PC-9 (cell line): ENCODE measurements at regions not wholly inside any gene's neighbourhood (a gene's known extent, or its start where the extent isn't known, plus 50 kb on each side); places are given as distances from the start of the nearest gene placed in this dataset.
A peak's percentile ranks its signal among the peaks of the same experiment; 100 is the strongest.

Experiments
- BruUV-seq: library from RNA; stranded (reverse); fragments of 400-500 nt; replicated peaks from 2 replicates; lab custom pipeline; 2021; lab: Mats Ljungman, UMichigan
- CTCF ChIA-PET: fragments of 300-600 bp; sonication (Branson Sonifier 250); formaldehyde crosslinking; loops from one replicate; lab custom pipeline; 2022; ENCODE audit warnings: antibody characterized with exemption; lab: Charles Lee
- POLR2A ChIA-PET: fragments of 300-600 bp; sonication (Branson Sonifier 250); formaldehyde crosslinking; loops from one replicate; lab custom pipeline; 2022; ENCODE audit warnings: antibody characterized with exemption; ENCODE audit not compliant: unreplicated experiment; lab: Charles Lee
- DNase-seq, 2 experiments: peaks; one replicate each; pipeline versions ENCODE4 v3.0.0 to v3.0.0-alpha.2; 2015 to 2022; ENCODE audit warnings: mixed read lengths in 1 of 2
- H2AFZ ChIP-seq: fragments of 200-600 bp; sonication (generic); 2 replicates; pipeline ENCODE4 v1.8.1; 2017; ENCODE audit warnings: antibody characterized with exemption
- H3F3A ChIP-seq: fragments of 200-600 bp; sonication (generic); 2 replicates; pipeline ENCODE4 v1.8.1; 2017; ENCODE audit warnings: antibody characterized with exemption, mild to moderate bottlenecking, low read depth; ENCODE audit not compliant: insufficient read depth
- H3K27ac ChIP-seq: fragments of 200-600 bp; sonication (generic); 2 replicates; pipeline ENCODE4 v1.6.1; 2016; ENCODE audit warnings: mixed run types
- H3K27me3 ChIP-seq: fragments of 200-600 bp; sonication (generic); 2 replicates; pipeline ENCODE4 v1.6.1; 2016; ENCODE audit warnings: low read depth, mixed run types; ENCODE audit not compliant: insufficient read depth
- H3K36me3 ChIP-seq: fragments of 200-600 bp; sonication (generic); 2 replicates; pipeline ENCODE4 v1.6.1; 2016; ENCODE audit warnings: low read depth, mixed run types
- H3K4me1 ChIP-seq: fragments of 200-600 bp; sonication (generic); replicated peaks from 2 replicates; pipeline ENCODE4 v1.6.1; 2016; ENCODE audit warnings: mixed run types; ENCODE audit not compliant: insufficient read depth
- H3K4me2 ChIP-seq: fragments of 200-600 bp; sonication (generic); 2 replicates; pipeline ENCODE4 v1.6.1; 2017; ENCODE audit warnings: mixed run types
- H3K4me3 ChIP-seq: fragments of 200-600 bp; sonication (generic); 2 replicates; pipeline ENCODE4 v1.6.1; 2016; ENCODE audit warnings: mixed run types
- H3K79me2 ChIP-seq: fragments of 200-600 bp; sonication (generic); 2 replicates; pipeline ENCODE4 v1.6.1; 2017; ENCODE audit warnings: low read depth, mixed run types
- H3K9me2 ChIP-seq: fragments of 200-600 bp; sonication (generic); 2 replicates; pipeline ENCODE4 v1.8.1; 2017; ENCODE audit warnings: mild to moderate bottlenecking; ENCODE audit not compliant: insufficient read depth
- H3K9me3 ChIP-seq: fragments of 200-600 bp; sonication (generic); 2 replicates; pipeline ENCODE4 v1.8.1; 2016; ENCODE audit warnings: low read depth; ENCODE audit not compliant: insufficient read depth
- H4K20me1 ChIP-seq: fragments of 200-600 bp; sonication (generic); 2 replicates; pipeline ENCODE4 v1.8.1; 2017; ENCODE audit not compliant: insufficient read depth
- CTCF ChIP-seq: fragments of 200-600 bp; sonication (generic); conservative IDR thresholded peaks from 2 replicates; pipeline ENCODE4 v1.6.1; 2017; ENCODE audit warnings: mixed run types, antibody characterized with exemption, mild to moderate bottlenecking, moderate library complexity
- EZH2 ChIP-seq: fragments of 200-600 bp; sonication (generic); IDR thresholded peaks from 2 replicates; pipeline ENCODE4 v1.8.0; 2017; ENCODE audit warnings: antibody characterized with exemption, low read depth
- intact Hi-C: fragments of 100-400 bp; cut with micrococcal nuclease; formaldehyde crosslinking; loops from one replicate; pipeline ENCODE4 v1.10.0; 2022; ENCODE audit not compliant: unreplicated experiment

DNA sequence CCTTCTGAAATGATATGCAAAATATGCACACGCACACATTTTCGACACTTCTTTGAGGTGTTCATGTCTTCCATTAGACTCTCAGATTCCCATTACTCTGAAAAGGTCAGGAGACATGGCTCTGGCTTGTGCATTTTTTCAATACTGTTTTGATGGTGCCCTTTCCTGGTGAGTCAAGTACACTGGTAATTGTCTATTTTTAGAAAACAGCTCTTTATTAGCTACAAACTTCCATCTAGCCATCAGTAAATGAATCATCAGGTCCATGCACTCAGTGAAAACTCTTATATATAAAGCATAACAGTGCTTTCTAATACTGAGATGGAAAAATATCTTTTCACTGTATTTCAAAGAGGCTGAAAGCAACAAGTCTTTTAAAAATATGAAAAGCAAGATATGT lies 194.9 kb downstream of the GALNT1 start:
- Histone ChIP-seq H3K36me3 (no peaks in the 10 kb centered on the region), H3F3A (no peaks in the 10 kb centered on the region), H3K9me2 (no peaks in the 10 kb centered on the region), H3K27ac (no peak overlapping the region), H4K20me1 (no peaks in the 10 kb centered on the region), H3K79me2 (no peaks in the 10 kb centered on the region), H3K4me2 (no peak overlapping the region), H3K4me3 (no peak overlapping the region), H3K27me3 (no peaks in the 10 kb centered on the region), H3K9me3 (no peaks in the 10 kb centered on the region), H3K4me1 (no peaks in the 10 kb centered on the region), H2AFZ (no peak overlapping the region)
- POLR2A ChIA-PET = no interaction called here
- no peak for TF ChIP-seq CTCF
- TF ChIP-seq EZH2 = no peak
- CTCF ChIA-PET = interaction anchor here (0.7 kb wide), 1 partner anchor 40 kb away, joined by 4 read pairs; no protein-coding TSS in a partner anchor
- no TSS peak for BruUV-seq
- no peak for DNase-seq
- intact Hi-C loops = no loop called here

DNA sequence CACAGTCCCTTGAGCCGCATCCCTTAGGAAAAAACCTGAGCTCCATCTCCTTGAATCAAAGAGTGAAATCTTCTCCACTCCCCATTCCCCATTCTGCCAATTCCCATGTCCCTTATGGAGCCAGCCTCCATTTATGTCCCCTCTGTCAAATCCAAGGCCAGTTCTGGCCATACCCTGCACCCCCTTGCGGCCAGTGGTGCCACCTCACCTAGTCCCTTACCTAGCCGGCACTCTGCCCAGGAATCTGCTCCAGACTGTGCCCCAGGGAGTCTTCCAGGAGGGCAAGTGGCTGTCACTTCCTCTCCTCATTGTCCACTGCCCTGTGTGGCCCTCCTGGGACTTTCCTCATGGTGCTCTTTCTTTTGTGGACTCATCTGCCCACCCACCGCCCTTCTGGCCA lies 195.4 kb upstream of the RMP24 start:
- Histone ChIP-seq H3K9me3 (no peaks in the 10 kb centered on the region), H3K9me2 (no peaks in the 10 kb centered on the region), H3F3A (no peaks in the 10 kb centered on the region), H3K4me1 (no peaks in the 10 kb centered on the region), H3K27me3 (no peaks in the 10 kb centered on the region), H3K27ac (no peak overlapping the region), H2AFZ (no peak overlapping the region), H4K20me1 (no peaks in the 10 kb centered on the region), H3K79me2 (no peaks in the 10 kb centered on the region), H3K4me2 (no peak overlapping the region), H3K4me3 (no peak overlapping the region), H3K36me3 (no peaks in the 10 kb centered on the region)
- TF ChIP-seq EZH2 = no peak
- TF ChIP-seq CTCF = peak; percentile 36; the same call in 1 of the 2 replicates
- intact Hi-C loops = no loop called here
- POLR2A ChIA-PET = no interaction called here
- no TSS peak for BruUV-seq
- peak in 1 of 2 experiments; percentile 4 for DNase-seq
- CTCF ChIA-PET = interaction anchor here (0.7 kb wide), 1 partner anchor 39 kb away, joined by 4 read pairs; no protein-coding TSS in a partner anchor

GRCh38 chr18:35778850-35779627 lies 193.4 kb upstream of the RMP24 start:
- ChIA-PET POLR2A (no interaction called here), CTCF (no interaction called here)
- Histone ChIP-seq H3K4me1 (no peaks in the 10 kb centered on the region), H3K4me3 (no peak overlapping the region), H3K9me2 (no peaks in the 10 kb centered on the region), H3K9me3 (no peaks in the 10 kb centered on the region), H3K27ac (no peak overlapping the region), H3F3A (no peaks in the 10 kb centered on the region), H3K36me3 (no peaks in the 10 kb centered on the region), H2AFZ (no peak overlapping the region), H3K4me2 (no peak overlapping the region), H3K79me2 (no peaks in the 10 kb centered on the region), H3K27me3 (no peaks in the 10 kb centered on the region), H4K20me1 (no peaks in the 10 kb centered on the region)
- intact Hi-C loops = no loop called here
- no peak for DNase-seq
- no TSS peak for BruUV-seq
- TF ChIP-seq EZH2 (no peak), CTCF (no peak)
